H9 (cell line): ENCODE measurements at regions not wholly inside any gene's neighbourhood (a gene's known extent, or its start where the extent isn't known, plus 50 kb on each side); places are given as distances from the start of the nearest gene placed in this dataset.

Experiments
- DNase-seq: peaks from one replicate; pipeline ENCODE4 v3.0.0-alpha.2; 2017
- H2AFZ ChIP-seq: one replicate; pipeline ENCODE4 v1.6.1; 2013; ENCODE audit warnings: mild to moderate bottlenecking, low read length, control low read depth, moderate library complexity
- H2AK5ac ChIP-seq: 2 replicates; pipeline ENCODE4 v1.6.1; 2013; ENCODE audit warnings: low read length, control low read depth, mixed read lengths; ENCODE audit not compliant: insufficient read length
- H2BK120ac ChIP-seq: one replicate; pipeline ENCODE4 v1.6.1; 2013; ENCODE audit warnings: low read depth, mild to moderate bottlenecking, low read length, control low read depth, inconsistent platforms; ENCODE audit not compliant: poor library complexity, severe bottlenecking
- H2BK12ac ChIP-seq: 2 replicates; pipeline ENCODE4 v1.6.1; 2013; ENCODE audit warnings: low read length, control low read depth, mixed read lengths, low read depth; ENCODE audit not compliant: insufficient read length
- H2BK15ac ChIP-seq: 2 replicates; pipeline ENCODE4 v1.6.1; 2013; ENCODE audit warnings: low read depth, low read length, control low read depth
- H2BK20ac ChIP-seq: one replicate; pipeline ENCODE4 v1.6.1; 2013; ENCODE audit warnings: low read depth, mild to moderate bottlenecking, low read length, control low read depth, inconsistent platforms; ENCODE audit not compliant: poor library complexity, severe bottlenecking
- H2BK5ac ChIP-seq: 2 replicates; pipeline ENCODE4 v1.6.1; 2013; ENCODE audit warnings: low read length, control low read depth, mixed read lengths; ENCODE audit not compliant: insufficient read length
- H3K14ac ChIP-seq: 2 replicates; pipeline ENCODE4 v1.6.1; 2013; ENCODE audit warnings: low read length, control low read depth; ENCODE audit not compliant: insufficient read depth
- H3K18ac ChIP-seq: 2 replicates; pipeline ENCODE4 v1.6.1; 2013; ENCODE audit warnings: low read depth, mild to moderate bottlenecking, mixed read lengths, low read length, control low read depth; ENCODE audit not compliant: insufficient read length
- H3K23ac ChIP-seq: 2 replicates; pipeline ENCODE4 v1.6.1; 2013; ENCODE audit warnings: low read length, control low read depth, mixed read lengths, low read depth; ENCODE audit not compliant: insufficient read length
- H3K23me2 ChIP-seq: 2 replicates; pipeline ENCODE4 v1.6.1; 2013; ENCODE audit warnings: low read depth, mild to moderate bottlenecking, mixed read lengths, low read length, control low read depth; ENCODE audit not compliant: insufficient read length, poor library complexity, severe bottlenecking
- H3K27ac ChIP-seq: 2 replicates; pipeline ENCODE4 v1.5.1; 2013; ENCODE audit warnings: low read length, control low read depth, mixed read lengths, low read depth; ENCODE audit not compliant: insufficient read length
- H3K27me3 ChIP-seq: 2 replicates; pipeline ENCODE4 v1.6.1; 2013; ENCODE audit warnings: low read length, control low read depth, inconsistent platforms; ENCODE audit not compliant: insufficient read depth
- H3K4ac ChIP-seq: 2 replicates; pipeline ENCODE4 v1.6.1; 2013; ENCODE audit warnings: low read depth, mild to moderate bottlenecking, control low read depth, inconsistent platforms, low read length, moderate library complexity
- H3K4me1 ChIP-seq: 2 replicates; pipeline ENCODE4 v1.6.1; 2013; ENCODE audit warnings: low read length, control low read depth, inconsistent platforms; ENCODE audit not compliant: insufficient read depth
- H3K4me2 ChIP-seq: 2 replicates; pipeline ENCODE4 v1.6.1; 2013; ENCODE audit warnings: low read length, control low read depth, mixed read lengths; ENCODE audit not compliant: insufficient read length, insufficient read depth
- H3K56ac ChIP-seq: 2 replicates; pipeline ENCODE4 v1.6.1; 2013; ENCODE audit warnings: low read depth, mild to moderate bottlenecking, mixed read lengths, low read length, control low read depth; ENCODE audit not compliant: insufficient read length
- H3K79me1 ChIP-seq: 2 replicates; pipeline ENCODE4 v1.6.1; 2013; ENCODE audit warnings: low read depth, mild to moderate bottlenecking, moderate library complexity, low read length, control low read depth, inconsistent platforms; ENCODE audit not compliant: insufficient read depth, poor library complexity, severe bottlenecking
- H3K79me2 ChIP-seq: 2 replicates; pipeline ENCODE4 v1.6.1; 2013; ENCODE audit warnings: low read length, control low read depth, inconsistent platforms; ENCODE audit not compliant: insufficient read depth
- H3K9ac ChIP-seq: 2 replicates; pipeline ENCODE4 v1.6.1; 2013; ENCODE audit warnings: low read length, control low read depth, mixed read lengths; ENCODE audit not compliant: insufficient read length; ENCODE audit errors: extremely low read depth
- H3K9me3 ChIP-seq: one replicate; pipeline ENCODE4 v1.6.1; 2013; ENCODE audit warnings: low read depth, low read length, inconsistent platforms; ENCODE audit not compliant: control insufficient read depth
- H3T11ph ChIP-seq: one replicate; pipeline ENCODE4 v1.6.1; 2013; ENCODE audit warnings: mild to moderate bottlenecking, low read length, control low read depth, inconsistent platforms
- H4K20me1 ChIP-seq: one replicate; pipeline ENCODE4 v1.6.1; 2013; ENCODE audit not compliant: control insufficient read depth, insufficient read length, insufficient read depth
- H4K5ac ChIP-seq: 2 replicates; pipeline ENCODE4 v1.6.1; 2013; ENCODE audit warnings: low read depth, mild to moderate bottlenecking, mixed read lengths, low read length, control low read depth; ENCODE audit not compliant: insufficient read length
- H4K8ac ChIP-seq: replicated peaks from 2 replicates; pipeline ENCODE4 v1.6.1; 2013; ENCODE audit warnings: low read length, control low read depth, mixed read lengths, low read depth; ENCODE audit not compliant: insufficient read length
- H4K91ac ChIP-seq: 2 replicates; pipeline ENCODE4 v1.6.1; 2013; ENCODE audit warnings: low read depth, mild to moderate bottlenecking, moderate library complexity, mixed read lengths, low read length, control low read depth; ENCODE audit not compliant: insufficient read length
- H3K27ac Mint-ChIP-seq, 3 experiments: 2 replicates in 2 of 3; 3 replicates in 1 of 3; pipeline ENCODE4 v1.8.0; 2020 to 2021; ENCODE audit warnings: mixed read lengths in 3 of 3, mild to moderate bottlenecking in 1 of 3, moderate library complexity in 1 of 3
- H3K27me3 Mint-ChIP-seq: 2 replicates; pipeline ENCODE4 v1.8.0; 2021; ENCODE audit warnings: low read depth, mild to moderate bottlenecking, moderate library complexity, mixed read lengths
- H3K36me3 Mint-ChIP-seq, 3 experiments: 2 replicates in 2 of 3; 3 replicates in 1 of 3; pipeline ENCODE4 v1.8.0; 2020 to 2021; ENCODE audit warnings: low read depth in 3 of 3, mixed read lengths in 3 of 3; ENCODE audit not compliant: insufficient read depth in 1 of 3
- H3K4me1 Mint-ChIP-seq, 2 experiments: 2 replicates each; pipeline ENCODE4 v1.8.0; 2020; ENCODE audit warnings: mixed read lengths in 2 of 2
- H3K4me3 Mint-ChIP-seq, 2 experiments: 2 replicates in 1 of 2; 3 replicates in 1 of 2; pipeline ENCODE4 v1.8.0; 2020 to 2021; ENCODE audit warnings: mild to moderate bottlenecking in 2 of 2, mixed read lengths in 2 of 2, moderate library complexity in 1 of 2
- H3K9me3 Mint-ChIP-seq, 2 experiments: 2 replicates in 1 of 2; 3 replicates in 1 of 2; pipeline ENCODE4 v1.8.0; 2020; ENCODE audit warnings: mild to moderate bottlenecking in 2 of 2, mixed read lengths in 2 of 2, moderate library complexity in 1 of 2
- WGBS: extraction: QIAGEN DNeasy Blood & Tissue Kit; methylation state at CpG from one replicate; pipeline ENCODE4 v1.1.7; 2013; ENCODE audit warnings: missing lambda C conversion rate, low lambda C conversion rate, mixed read lengths; ENCODE audit not compliant: insufficient read length; ENCODE audit errors: extremely low coverage; 5-methylcytosine and 5-hydroxymethylcytosine counted together
- TF ChIP-seq, protein P1 (sequence below): fragments of 200-600 bp; sonication (generic); conservative IDR thresholded peaks from 3 replicates; pipeline ENCODE4 v1.8.0; 2021; ENCODE audit warnings: antibody characterized with exemption, mild to moderate bottlenecking

DNA sequence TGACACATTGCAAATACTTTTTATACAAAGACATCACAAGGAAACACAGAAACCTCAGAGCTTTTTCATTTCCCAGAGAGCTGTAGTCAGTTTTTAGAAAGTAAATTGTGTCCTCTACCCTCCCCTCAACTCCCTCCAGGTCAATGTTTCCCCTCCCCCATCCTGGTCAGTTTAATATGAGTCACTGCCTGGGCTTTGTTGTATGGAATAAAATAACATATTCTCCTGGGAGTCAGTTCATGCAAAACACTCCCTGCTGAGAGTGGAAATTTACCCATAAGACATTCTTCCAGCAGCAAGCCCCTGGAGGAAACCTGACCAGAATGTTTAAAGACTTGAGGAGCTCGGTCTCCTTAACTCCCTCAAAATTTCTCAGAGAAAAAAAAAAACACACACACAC, 270.1 kb upstream of the LDB2 start:
- no peaks in the 10 kb centered on the region for H3K79me1 ChIP-seq
- H3K23ac ChIP-seq = no peak overlapping the region
- 0 out of 5 replicates have a peak, but pooled peaks cover 0 to 3% of the 10 kb centered on the region in 2 experiments for H3K9me3 Mint-ChIP-seq
- no peak overlapping the region for H3K56ac ChIP-seq
- 0 out of 7 replicates have a peak, but pooled peaks cover 0 to 6% (median 0%) of the 10 kb centered on the region in 3 experiments for H3K36me3 Mint-ChIP-seq
- no peaks in the 10 kb centered on the region for H4K20me1 ChIP-seq
- peaks cover 11% of the 10 kb centered on the region for H3K27me3 Mint-ChIP-seq
- no peaks in the 10 kb centered on the region; the same call in 1 of the 2 replicates for H3K79me2 ChIP-seq
- no peak overlapping the region for H3K4me3 Mint-ChIP-seq
- H3K27ac ChIP-seq = no peak overlapping the region
- no peak overlapping the region for H3K4ac ChIP-seq
- no peaks in the 10 kb centered on the region; the same call in 1 of the 2 replicates for H3K4me1 ChIP-seq
- H3K27me3 ChIP-seq = no peaks in the 10 kb centered on the region; the same call in 1 of the 2 replicates
- H3K18ac ChIP-seq = no peak overlapping the region
- no peak overlapping the region for H2AFZ ChIP-seq
- no peak overlapping the region for H2BK15ac ChIP-seq
- WGBS = no CpG with 5 or more reads among the region's 1 CpG
- no peak overlapping the region; a peak in 1 of 7 replicates for H3K27ac Mint-ChIP-seq
- TF ChIP-seq, protein P1, sequence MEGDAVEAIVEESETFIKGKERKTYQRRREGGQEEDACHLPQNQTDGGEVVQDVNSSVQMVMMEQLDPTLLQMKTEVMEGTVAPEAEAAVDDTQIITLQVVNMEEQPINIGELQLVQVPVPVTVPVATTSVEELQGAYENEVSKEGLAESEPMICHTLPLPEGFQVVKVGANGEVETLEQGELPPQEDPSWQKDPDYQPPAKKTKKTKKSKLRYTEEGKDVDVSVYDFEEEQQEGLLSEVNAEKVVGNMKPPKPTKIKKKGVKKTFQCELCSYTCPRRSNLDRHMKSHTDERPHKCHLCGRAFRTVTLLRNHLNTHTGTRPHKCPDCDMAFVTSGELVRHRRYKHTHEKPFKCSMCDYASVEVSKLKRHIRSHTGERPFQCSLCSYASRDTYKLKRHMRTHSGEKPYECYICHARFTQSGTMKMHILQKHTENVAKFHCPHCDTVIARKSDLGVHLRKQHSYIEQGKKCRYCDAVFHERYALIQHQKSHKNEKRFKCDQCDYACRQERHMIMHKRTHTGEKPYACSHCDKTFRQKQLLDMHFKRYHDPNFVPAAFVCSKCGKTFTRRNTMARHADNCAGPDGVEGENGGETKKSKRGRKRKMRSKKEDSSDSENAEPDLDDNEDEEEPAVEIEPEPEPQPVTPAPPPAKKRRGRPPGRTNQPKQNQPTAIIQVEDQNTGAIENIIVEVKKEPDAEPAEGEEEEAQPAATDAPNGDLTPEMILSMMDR = no peak
- H4K8ac ChIP-seq = no peak overlapping the region
- H3K9me3 ChIP-seq = no peaks in the 10 kb centered on the region
- H3K4me1 Mint-ChIP-seq = peaks cover 19 to 23% of the 10 kb centered on the region in 2 experiments
- no peaks in the 10 kb centered on the region for H3K23me2 ChIP-seq
- no peak overlapping the region for H3K14ac ChIP-seq
- no peak overlapping the region for H3K9ac ChIP-seq
- no peak overlapping the region for H4K5ac ChIP-seq
- no peak overlapping the region for H2AK5ac ChIP-seq
- H2BK20ac ChIP-seq = no peak overlapping the region
- H3K4me2 ChIP-seq = no peak overlapping the region
- H4K91ac ChIP-seq = no peak overlapping the region
- DNase-seq = no peak
- no peak overlapping the region for H2BK12ac ChIP-seq
- H2BK120ac ChIP-seq = no peak overlapping the region
- H3T11ph ChIP-seq = no peak overlapping the region
- H2BK5ac ChIP-seq = no peak overlapping the region
